ENCODE measurements at regions not wholly inside any gene's neighbourhood (a gene's known extent, or its start where the extent isn't known, plus 50 kb on each side); places are given as distances from the start of the nearest gene placed in this dataset.

GRCh38 chr2:19425419-19425818 is 67.0 kb upstream of the OSR1 start:
- no peaks in the 10 kb centered on the region for H3K9me3 ChIP-seq (ENCODE audit: insufficient read depth, low read depth, low read length)
- no peak overlapping the region for H3K27ac ChIP-seq (ENCODE audit: low read length)
- no peaks in the 10 kb centered on the region for H3K27me3 ChIP-seq (ENCODE audit: insufficient read depth, low read length)
- H3K4me1 ChIP-seq (ENCODE audit: insufficient read depth, low read length): peaks cover 18% of the 10 kb centered on the region; the same call in 1 of the 2 replicates
- no peaks in the 10 kb centered on the region for H3K36me3 ChIP-seq (ENCODE audit: insufficient read depth, low read depth, low read length)
- no peak overlapping the region for H3K9ac ChIP-seq (ENCODE audit: low read depth, low read length)
- no peak overlapping the region for H3K4me3 ChIP-seq (ENCODE audit: low read length)

- H3K4me1 ChIP-seq (ENCODE audit: insufficient read depth, low read length): no peaks in the 10 kb centered on the region
- H3K36me3 ChIP-seq (ENCODE audit: insufficient read depth, low read depth, low read length): no peaks in the 10 kb centered on the region
- no peaks in the 10 kb centered on the region for H3K27me3 ChIP-seq (ENCODE audit: insufficient read depth, low read length)
- H3K9me3 ChIP-seq (ENCODE audit: insufficient read depth, low read depth, low read length): no peaks in the 10 kb centered on the region
- no peak overlapping the region for H3K4me3 ChIP-seq (ENCODE audit: low read length)
- H3K27ac ChIP-seq (ENCODE audit: low read length): no peak overlapping the region
- H3K9ac ChIP-seq (ENCODE audit: low read depth, low read length): no peak overlapping the region
Observed at GRCh38 chr2:19419211-19419880, 60.9 kb upstream of the OSR1 start.

- no peaks in the 10 kb centered on the region for H3K4me1 ChIP-seq (ENCODE audit: insufficient read depth, low read length)
Observed at GRCh38 chr2:19416784-19417684, 58.6 kb upstream of the OSR1 start.

GRCh38 chr2:19416083-19416482 is 57.7 kb upstream of the OSR1 start:
- no peaks in the 10 kb centered on the region for H3K4me1 ChIP-seq (ENCODE audit: insufficient read depth, low read length)
- H3K27ac ChIP-seq (ENCODE audit: low read length): no peak overlapping the region
- H3K9me3 ChIP-seq (ENCODE audit: insufficient read depth, low read depth, low read length): no peaks in the 10 kb centered on the region
- no peak overlapping the region for H3K4me3 ChIP-seq (ENCODE audit: low read length)
- no peaks in the 10 kb centered on the region for H3K27me3 ChIP-seq (ENCODE audit: insufficient read depth, low read length)
- no peak overlapping the region for H3K9ac ChIP-seq (ENCODE audit: low read depth, low read length)
- no peaks in the 10 kb centered on the region for H3K36me3 ChIP-seq (ENCODE audit: insufficient read depth, low read depth, low read length)

More at GRCh38 chr2:19416784-19417684, 58.6 kb upstream of the OSR1 start:
- Histone ChIP-seq H3K9me3 (ENCODE audit: insufficient read depth, low read depth, low read length) (no peaks in the 10 kb centered on the region), H3K4me3 (ENCODE audit: low read length) (no peak overlapping the region), H3K27ac (ENCODE audit: low read length) (no peak overlapping the region), H3K9ac (ENCODE audit: low read depth, low read length) (no peak overlapping the region), H3K27me3 (ENCODE audit: insufficient read depth, low read length) (no peaks in the 10 kb centered on the region), H3K36me3 (ENCODE audit: insufficient read depth, low read depth, low read length) (no peaks in the 10 kb centered on the region)

GRCh38 chr2:19409046-19409445 is 50.6 kb upstream of the OSR1 start:
- Histone ChIP-seq H3K4me3 (ENCODE audit: low read length) (no peak overlapping the region), H3K27ac (ENCODE audit: low read length) (no peak overlapping the region)

GRCh38 chr2:19408592-19408991 is 50.2 kb upstream of the OSR1 start:
- H3K27me3 ChIP-seq (ENCODE audit: insufficient read depth, low read length): no peaks in the 10 kb centered on the region
- no peak overlapping the region for H3K27ac ChIP-seq (ENCODE audit: low read length)
- no peak overlapping the region for H3K9ac ChIP-seq (ENCODE audit: low read depth, low read length)
- H3K4me1 ChIP-seq (ENCODE audit: insufficient read depth, low read length): no peaks in the 10 kb centered on the region
- H3K4me3 ChIP-seq (ENCODE audit: low read length): no peak overlapping the region
- H3K36me3 ChIP-seq (ENCODE audit: insufficient read depth, low read depth, low read length): no peaks in the 10 kb centered on the region
- no peaks in the 10 kb centered on the region for H3K9me3 ChIP-seq (ENCODE audit: insufficient read depth, low read depth, low read length)

More at GRCh38 chr2:19409046-19409445, 50.6 kb upstream of the OSR1 start:
- no peaks in the 10 kb centered on the region for H3K36me3 ChIP-seq (ENCODE audit: insufficient read depth, low read depth, low read length)
- H3K9ac ChIP-seq (ENCODE audit: low read depth, low read length): no peak overlapping the region
- H3K4me1 ChIP-seq (ENCODE audit: insufficient read depth, low read length): no peaks in the 10 kb centered on the region
- H3K27me3 ChIP-seq (ENCODE audit: insufficient read depth, low read length): no peaks in the 10 kb centered on the region
- H3K9me3 ChIP-seq (ENCODE audit: insufficient read depth, low read depth, low read length): no peaks in the 10 kb centered on the region
